Body of pancreas (tissue), 4 donors: ENCODE measurements at regions not wholly inside any gene's neighbourhood (a gene's known extent, or its start where the extent isn't known, plus 50 kb on each side); places are given as distances from the start of the nearest gene placed in this dataset.

ENCODE experiments used
- CTCF ChIP-seq, 7 experiments: fragments of 450-650 bp in 4 of 7; fragments of 200-600 bp in 3 of 7; sonication (generic) in 3 of 7; IDR thresholded peaks; one replicate each; pipeline ENCODE4 v1.5.1; 2016 to 2019; ENCODE audit warnings: antibody characterized with exemption in 7 of 7
- POLR2A ChIP-seq, 3 donors: fragments of 450-650 bp; IDR thresholded peaks; one replicate each; pipeline ENCODE4 v1.6.1; 2016; ENCODE audit warnings: antibody characterized with exemption in 3 of 3, mild to moderate bottlenecking in 2 of 3

GRCh38 chr12:113598815-113599406 is 127.2 kb upstream of the LHX5 start:
- no peak for TF ChIP-seq CTCF (IDR thresholded peaks at IDR 0.05)
- TF ChIP-seq POLR2A (IDR thresholded peaks at IDR 0.05), result no peak
